OCI-LY7 (cell line): ENCODE measurements at regions not wholly inside any gene's neighbourhood (a gene's known extent, or its start where the extent isn't known, plus 50 kb on each side); places are given as distances from the start of the nearest gene placed in this dataset.
A peak's percentile ranks its signal among the peaks of the same experiment; 100 is the strongest.

Experiments
- BruUV-seq: library from RNA; stranded (reverse); fragments of 400-500 nt; replicated peaks from 2 replicates; lab custom pipeline; 2021; lab: Mats Ljungman, UMichigan
- CTCF ChIA-PET: fragments of 300-600 bp; sonication (Branson Sonifier 250); formaldehyde crosslinking; loops from one replicate; lab custom pipeline; 2022; ENCODE audit warnings: antibody characterized with exemption; ENCODE audit not compliant: unreplicated experiment; lab: Charles Lee
- POLR2A ChIA-PET: fragments of 300-600 bp; sonication (Branson Sonifier 250); formaldehyde crosslinking; loops from one replicate; lab custom pipeline; 2022; ENCODE audit warnings: antibody characterized with exemption; lab: Charles Lee
- DNase-seq: peaks from one replicate; pipeline ENCODE4 v3.0.0-alpha.2; 2015; ENCODE audit warnings: low spot score
- H2AFZ ChIP-seq: fragments of 200-600 bp; sonication (generic), shearing (Covaris generic); 2 replicates; pipeline ENCODE4 v1.6.1; 2014; ENCODE audit warnings: mild to moderate bottlenecking, antibody characterized with exemption, low read length, moderate library complexity
- H3K27ac ChIP-seq: fragments of 200-600 bp; sonication (generic); 2 replicates; pipeline ENCODE4 v1.5.1; 2014; ENCODE audit warnings: mixed run types, low read depth, mild to moderate bottlenecking, moderate library complexity, low read length, inconsistent platforms; ENCODE audit not compliant: poor library complexity, severe bottlenecking
- H3K36me3 ChIP-seq: fragments of 200-600 bp; sonication (generic); 2 replicates; pipeline ENCODE4 v1.6.1; 2014; ENCODE audit warnings: mild to moderate bottlenecking, antibody characterized with exemption, low read length, moderate library complexity, mixed read lengths; ENCODE audit not compliant: insufficient read depth
- H3K4me1 ChIP-seq: fragments of 200-600 bp; sonication (generic); 2 replicates; pipeline ENCODE4 v1.5.1; 2014; ENCODE audit warnings: mild to moderate bottlenecking, low read length; ENCODE audit not compliant: insufficient read depth, poor library complexity, severe bottlenecking
- H3K4me2 ChIP-seq: fragments of 200-600 bp; sonication (generic); 2 replicates; pipeline ENCODE4 v1.6.1; 2014; ENCODE audit warnings: mild to moderate bottlenecking, low read length
- H3K4me3 ChIP-seq: fragments of 200-600 bp; sonication (generic); 2 replicates; pipeline ENCODE4 v1.5.1; 2014; ENCODE audit warnings: mild to moderate bottlenecking, low read depth, low read length; ENCODE audit not compliant: poor library complexity, severe bottlenecking
- H3K79me2 ChIP-seq: fragments of 200-600 bp; sonication (generic); 2 replicates; pipeline ENCODE4 v1.6.1; 2016; ENCODE audit warnings: low read depth, mild to moderate bottlenecking, low read length, moderate library complexity, mixed read lengths; ENCODE audit not compliant: insufficient read depth
- H3K9me2 ChIP-seq: fragments of 200-600 bp; sonication (generic); 2 replicates; pipeline ENCODE4 v1.6.1; 2016; ENCODE audit warnings: mild to moderate bottlenecking, low read length, mixed read lengths; ENCODE audit not compliant: insufficient read depth
- H3K9me3 ChIP-seq: fragments of 200-600 bp; sonication (generic); 2 replicates; pipeline ENCODE4 v1.6.1; 2014; ENCODE audit warnings: mild to moderate bottlenecking, mixed run types, low read length, mixed read lengths
- H4K20me1 ChIP-seq: fragments of 200-600 bp; sonication (generic); 2 replicates; pipeline ENCODE4 v1.6.1; 2014; ENCODE audit warnings: mild to moderate bottlenecking, antibody characterized with exemption, low read length, moderate library complexity, mixed read lengths; ENCODE audit not compliant: insufficient read depth
- CTCF ChIP-seq: fragments of 200-600 bp; sonication (generic); conservative IDR thresholded peaks from 2 replicates; pipeline ENCODE4 v1.5.1; 2014; ENCODE audit warnings: mild to moderate bottlenecking, antibody characterized with exemption, low read length, moderate library complexity, mixed read lengths
- EZH2phosphoT487 ChIP-seq: fragments of 200-600 bp; sonication (generic); IDR thresholded peaks from 2 replicates; pipeline ENCODE4 v1.6.1; 2018; ENCODE audit warnings: low read depth, borderline replicate concordance, mild to moderate bottlenecking, mixed run types, antibody characterized with exemption, low read length, moderate library complexity, mixed read lengths
- intact Hi-C: fragments of 100-400 bp; cut with micrococcal nuclease; formaldehyde crosslinking; loops from one replicate; pipeline ENCODE4 v1.10.0; 2022; ENCODE audit not compliant: unreplicated experiment

GRCh38 chr3:127375151-127375930 lies 87.5 kb upstream of the PRR20G start:
- H2AFZ ChIP-seq = no peak overlapping the region
- H4K20me1 ChIP-seq = no peaks in the 10 kb centered on the region
- no peaks in the 10 kb centered on the region for H3K36me3 ChIP-seq
- no peaks in the 10 kb centered on the region for H3K4me1 ChIP-seq
- intact Hi-C loops = loop anchor here (5.0 kb wide), 1 partner anchor 167 kb away; no protein-coding TSS in a partner anchor
- H3K4me2 ChIP-seq = no peak overlapping the region
- no peaks in the 10 kb centered on the region for H3K79me2 ChIP-seq
- H3K9me2 ChIP-seq = no peaks in the 10 kb centered on the region
- H3K27ac ChIP-seq = no peak overlapping the region
- no TSS peak for BruUV-seq
- no peaks in the 10 kb centered on the region for H3K9me3 ChIP-seq
- ChIA-PET CTCF (no interaction called here), POLR2A (no interaction called here)
- no peak for DNase-seq
- H3K4me3 ChIP-seq = no peak overlapping the region
- TF ChIP-seq CTCF (no peak), EZH2phosphoT487 (no peak)

GRCh38 chr3:127374086-127375010 lies 86.5 kb upstream of the PRR20G start:
- H3K9me2 ChIP-seq = no peaks in the 10 kb centered on the region
- H3K4me2 ChIP-seq = no peak overlapping the region
- H3K4me3 ChIP-seq = no peak overlapping the region
- no peaks in the 10 kb centered on the region for H3K4me1 ChIP-seq
- H4K20me1 ChIP-seq = no peaks in the 10 kb centered on the region
- TF ChIP-seq EZH2phosphoT487 = no peak
- peak; percentile 73 for TF ChIP-seq CTCF
- peak; percentile 18 for DNase-seq
- H3K27ac ChIP-seq = no peak overlapping the region
- ChIA-PET CTCF (interaction anchor here (0.5 kb wide), 1 partner anchor 364 kb away, joined by 4 read pairs; no protein-coding TSS in a partner anchor), POLR2A (no interaction called here)
- H2AFZ ChIP-seq = no peak overlapping the region
- no TSS peak for BruUV-seq
- intact Hi-C loops = loop anchor here (5.0 kb wide), 1 partner anchor 168 kb away; no protein-coding TSS in a partner anchor
- no peaks in the 10 kb centered on the region for H3K36me3 ChIP-seq
- H3K79me2 ChIP-seq = no peaks in the 10 kb centered on the region
- H3K9me3 ChIP-seq = no peaks in the 10 kb centered on the region
